ENCODE measurements at regions not wholly inside any gene's neighbourhood (a gene's known extent, or its start where the extent isn't known, plus 50 kb on each side); places are given as distances from the start of the nearest gene placed in this dataset.

DNA sequence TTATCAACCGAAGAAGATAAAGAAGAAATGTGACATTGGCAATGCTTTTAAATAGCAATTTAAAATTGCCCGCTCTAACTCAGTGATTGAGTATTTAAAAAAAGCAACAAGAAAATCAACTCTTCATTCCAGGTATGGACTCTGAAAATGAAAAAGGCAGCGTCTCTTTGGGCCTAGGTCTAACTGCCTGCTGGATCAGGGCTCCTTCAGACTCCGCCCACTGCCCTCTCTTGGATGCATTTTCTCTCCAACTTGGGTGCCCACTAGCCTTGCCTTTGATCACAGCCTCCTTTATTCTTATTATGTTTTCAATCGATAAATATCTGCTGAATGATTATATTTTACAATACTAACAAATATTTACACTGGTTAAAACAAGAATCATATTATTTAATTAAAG, 268.9 kb downstream of the MRPL39 start:
- no peak overlapping the region for H3K4me2 ChIP-seq (ENCODE audit: low read length)
- H3K27ac ChIP-seq (ENCODE audit: low read depth, low read length), result no peak overlapping the region
- H3K4me1 Mint-ChIP-seq (ENCODE audit: low read depth, unreplicated experiment), result peaks cover 6% of the 10 kb centered on the region
- H3K36me3 Mint-ChIP-seq (ENCODE audit: low read depth, unreplicated experiment), result no peaks in the 10 kb centered on the region
- TF ChIP-seq EZH2 (IDR thresholded peaks at IDR 0.05; ENCODE audit: insufficient read depth, low read length) (no peak), CTCF (IDR thresholded peaks at IDR 0.05; ENCODE audit: insufficient read depth, low read depth, low read length) (no peak)
- H3K27ac Mint-ChIP-seq (ENCODE audit: unreplicated experiment), result no peak overlapping the region
- H3K4me1 ChIP-seq (ENCODE audit: insufficient read depth, low read length), result no peaks in the 10 kb centered on the region
- H3K27me3 ChIP-seq (ENCODE audit: insufficient read depth, low read length), result no peaks in the 10 kb centered on the region
- FAIRE-seq, result no peak
- H3K4me3 Mint-ChIP-seq (ENCODE audit: unreplicated experiment), result no peak overlapping the region
- H3K27me3 Mint-ChIP-seq (ENCODE audit: low read depth, unreplicated experiment), result no peaks in the 10 kb centered on the region
- no peak overlapping the region for H3K4me3 ChIP-seq (ENCODE audit: insufficient read depth, low read depth, low read length)
- no peak overlapping the region for H2AFZ ChIP-seq (ENCODE audit: low read depth, low read length)
- H3K9me3 ChIP-seq (ENCODE audit: insufficient read depth, low read depth, low read length), result no peaks in the 10 kb centered on the region
- DNase-seq (ENCODE audit: low read depth), result no peak
- no peaks in the 10 kb centered on the region for H3K36me3 ChIP-seq (ENCODE audit: insufficient read depth, low read length)
- no peaks in the 10 kb centered on the region for H3K79me2 ChIP-seq (ENCODE audit: insufficient read depth, low read length)
- no peaks in the 10 kb centered on the region for H4K20me1 ChIP-seq (ENCODE audit: insufficient read depth, low read length)
- H3K9ac ChIP-seq (ENCODE audit: low read length), result no peak overlapping the region
- H3K9me3 Mint-ChIP-seq (ENCODE audit: unreplicated experiment), result no peaks in the 10 kb centered on the region

- Mint-ChIP-seq H3K27ac (ENCODE audit: unreplicated experiment) (no peak overlapping the region), H3K4me3 (ENCODE audit: unreplicated experiment) (no peak overlapping the region), H3K9me3 (ENCODE audit: unreplicated experiment) (no peaks in the 10 kb centered on the region), H3K36me3 (ENCODE audit: low read depth, unreplicated experiment) (no peaks in the 10 kb centered on the region), H3K27me3 (ENCODE audit: low read depth, unreplicated experiment) (no peaks in the 10 kb centered on the region), H3K4me1 (ENCODE audit: low read depth, unreplicated experiment) (no peaks in the 10 kb centered on the region)
- Histone ChIP-seq H4K20me1 (ENCODE audit: insufficient read depth, low read length) (no peaks in the 10 kb centered on the region), H2AFZ (ENCODE audit: low read depth, low read length) (no peak overlapping the region), H3K9me3 (ENCODE audit: insufficient read depth, low read depth, low read length) (no peaks in the 10 kb centered on the region), H3K9ac (ENCODE audit: low read length) (no peak overlapping the region), H3K79me2 (ENCODE audit: insufficient read depth, low read length) (no peaks in the 10 kb centered on the region), H3K4me3 (ENCODE audit: insufficient read depth, low read depth, low read length) (no peak overlapping the region), H3K4me1 (ENCODE audit: insufficient read depth, low read length) (peaks cover 5% of the 10 kb centered on the region), H3K27ac (ENCODE audit: low read depth, low read length) (no peak overlapping the region), H3K36me3 (ENCODE audit: insufficient read depth, low read length) (no peaks in the 10 kb centered on the region), H3K4me2 (ENCODE audit: low read length) (no peak overlapping the region), H3K27me3 (ENCODE audit: insufficient read depth, low read length) (no peaks in the 10 kb centered on the region)
- TF ChIP-seq EZH2 (IDR thresholded peaks at IDR 0.05; ENCODE audit: insufficient read depth, low read length) (no peak), CTCF (IDR thresholded peaks at IDR 0.05; ENCODE audit: insufficient read depth, low read depth, low read length) (no peak)
- no peak for DNase-seq (ENCODE audit: low read depth)
- no peak for FAIRE-seq
Observed at GRCh38 chr21:25334046-25334730, 273.1 kb downstream of the MRPL39 start.

DNA sequence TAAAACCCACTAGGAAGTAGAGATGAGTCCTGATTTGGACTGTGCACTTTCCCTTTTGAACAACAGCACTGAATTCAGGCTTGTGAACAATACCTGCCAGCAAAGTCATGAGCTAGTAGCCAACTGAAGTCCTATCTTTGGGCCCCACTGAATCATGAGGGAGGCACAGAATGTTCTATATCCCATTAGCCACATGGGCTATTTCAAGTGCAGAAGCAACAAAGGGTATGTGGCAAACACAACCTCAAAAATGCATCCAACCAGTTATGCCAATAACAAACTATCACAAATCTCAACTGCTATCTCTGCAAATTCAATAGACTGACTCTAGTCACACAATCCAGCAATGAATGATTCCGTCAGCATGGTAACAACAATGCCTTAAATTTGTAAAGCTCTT, 276.0 kb downstream of the MRPL39 start:
- Histone ChIP-seq H3K9me3 (ENCODE audit: insufficient read depth, low read depth, low read length) (no peaks in the 10 kb centered on the region), H3K9ac (ENCODE audit: low read length) (no peak overlapping the region), H3K27me3 (ENCODE audit: insufficient read depth, low read length) (no peaks in the 10 kb centered on the region), H2AFZ (ENCODE audit: low read depth, low read length) (no peak overlapping the region), H3K79me2 (ENCODE audit: insufficient read depth, low read length) (no peaks in the 10 kb centered on the region), H3K4me3 (ENCODE audit: insufficient read depth, low read depth, low read length) (no peak overlapping the region), H3K27ac (ENCODE audit: low read depth, low read length) (no peak overlapping the region), H3K36me3 (ENCODE audit: insufficient read depth, low read length) (no peaks in the 10 kb centered on the region), H3K4me1 (ENCODE audit: insufficient read depth, low read length) (peaks cover 5% of the 10 kb centered on the region), H3K4me2 (ENCODE audit: low read length) (no peak overlapping the region), H4K20me1 (ENCODE audit: insufficient read depth, low read length) (no peaks in the 10 kb centered on the region)
- Mint-ChIP-seq H3K4me3 (ENCODE audit: unreplicated experiment) (no peak overlapping the region), H3K4me1 (ENCODE audit: low read depth, unreplicated experiment) (no peaks in the 10 kb centered on the region), H3K27me3 (ENCODE audit: low read depth, unreplicated experiment) (no peaks in the 10 kb centered on the region), H3K36me3 (ENCODE audit: low read depth, unreplicated experiment) (no peaks in the 10 kb centered on the region), H3K27ac (ENCODE audit: unreplicated experiment) (no peak overlapping the region), H3K9me3 (ENCODE audit: unreplicated experiment) (no peaks in the 10 kb centered on the region)
- no peak for FAIRE-seq
- no peak for DNase-seq (ENCODE audit: low read depth)
- TF ChIP-seq EZH2 (IDR thresholded peaks at IDR 0.05; ENCODE audit: insufficient read depth, low read length) (no peak), CTCF (IDR thresholded peaks at IDR 0.05; ENCODE audit: insufficient read depth, low read depth, low read length) (no peak)

All from astrocyte (in vitro differentiated cells and primary cell).